WERI-Rb-1 (cell line): ENCODE measurements at regions not wholly inside any gene's neighbourhood (a gene's known extent, or its start where the extent isn't known, plus 50 kb on each side); places are given as distances from the start of the nearest gene placed in this dataset.

Experiments used
- DNase-seq: peaks from one replicate; pipeline ENCODE4 v3.0.0-alpha.2; 2020
- H3K27ac ChIP-seq: fragments of 250-450 bp; sonication (Bioruptor Pico); 2 replicates; pipeline ENCODE4 v1.5.1; 2020; ENCODE audit warnings: mild to moderate bottlenecking, moderate library complexity
- H3K27me3 ChIP-seq: fragments of 250-450 bp; sonication (Bioruptor Pico); 2 replicates; pipeline ENCODE4 v1.5.1; 2021; ENCODE audit warnings: mild to moderate bottlenecking, low read depth, moderate library complexity; ENCODE audit not compliant: insufficient read depth, severe bottlenecking
- H3K36me3 ChIP-seq: fragments of 250-450 bp; sonication (Bioruptor Pico); 2 replicates; pipeline ENCODE4 v1.5.1; 2020; ENCODE audit warnings: mild to moderate bottlenecking, moderate library complexity
- H3K4me3 ChIP-seq: 2 replicates; pipeline ENCODE4 v1.5.1; 2011; ENCODE audit warnings: low read depth, mild to moderate bottlenecking, control low read depth, low read length
- H3K9me3 ChIP-seq: fragments of 250-450 bp; sonication (Bioruptor Pico); 2 replicates; pipeline ENCODE4 v1.5.1; 2021; ENCODE audit warnings: mild to moderate bottlenecking, moderate library complexity; ENCODE audit not compliant: severe bottlenecking
- CTCF ChIP-seq: IDR thresholded peaks from 2 replicates; pipeline ENCODE4 v1.5.1; 2011; ENCODE audit warnings: low read depth, mild to moderate bottlenecking, control low read depth, inconsistent platforms, low read length

GRCh38 chr2:150788426-150789140, 301.1 kb upstream of the RND3 start:
- Histone ChIP-seq H3K9me3 (no peaks in the 10 kb centered on the region), H3K36me3 (no peaks in the 10 kb centered on the region), H3K27ac (no peak overlapping the region), H3K27me3 (no peaks in the 10 kb centered on the region), H3K4me3 (no peak overlapping the region)
- TF ChIP-seq CTCF = no peak
- no peak for DNase-seq

GRCh38 chr2:150787353-150788093, 300.1 kb upstream of the RND3 start:
- Histone ChIP-seq H3K4me3 (no peak overlapping the region), H3K27me3 (no peaks in the 10 kb centered on the region), H3K9me3 (no peaks in the 10 kb centered on the region), H3K27ac (no peak overlapping the region), H3K36me3 (no peaks in the 10 kb centered on the region)
- DNase-seq = no peak
- TF ChIP-seq CTCF = no peak

GRCh38 chr2:150784389-150784788, 296.9 kb upstream of the RND3 start:
- no peaks in the 10 kb centered on the region for H3K27me3 ChIP-seq
- no peak overlapping the region for H3K4me3 ChIP-seq
- no peaks in the 10 kb centered on the region for H3K36me3 ChIP-seq
- no peaks in the 10 kb centered on the region for H3K9me3 ChIP-seq
- no peak for DNase-seq
- H3K27ac ChIP-seq = no peak overlapping the region
- no peak for TF ChIP-seq CTCF

- Histone ChIP-seq H3K36me3 (no peaks in the 10 kb centered on the region), H3K9me3 (no peaks in the 10 kb centered on the region), H3K27ac (no peak overlapping the region), H3K27me3 (no peaks in the 10 kb centered on the region), H3K4me3 (no peak overlapping the region)
- no peak for DNase-seq
- no peak for TF ChIP-seq CTCF
These were observed 296.4 kb upstream of the RND3 start for GRCh38 chr2:150783896-150784295.

GRCh38 chr2:150783015-150783414, 295.5 kb upstream of the RND3 start:
- Histone ChIP-seq H3K9me3 (no peaks in the 10 kb centered on the region), H3K27me3 (no peaks in the 10 kb centered on the region), H3K27ac (no peak overlapping the region), H3K4me3 (no peak overlapping the region), H3K36me3 (no peaks in the 10 kb centered on the region)
- TF ChIP-seq CTCF = no peak
- DNase-seq = no peak

GRCh38 chr2:150782613-150783012, 295.1 kb upstream of the RND3 start:
- Histone ChIP-seq H3K9me3 (no peaks in the 10 kb centered on the region), H3K4me3 (no peak overlapping the region), H3K27ac (no peak overlapping the region), H3K36me3 (no peaks in the 10 kb centered on the region), H3K27me3 (no peaks in the 10 kb centered on the region)
- TF ChIP-seq CTCF = no peak
- no peak for DNase-seq
